ENCODE measurements at regions not wholly inside any gene's neighbourhood (a gene's known extent, or its start where the extent isn't known, plus 50 kb on each side); places are given as distances from the start of the nearest gene placed in this dataset.

GRCh38 chr16:65294165-65294564, 172.3 kb upstream of the CDH11 start:
- no peak for DNase-seq (ENCODE audit: low read depth, low spot score)
- in situ Hi-C loops (cut with HindIII; ENCODE audit: low sequenced_read_pairs) = no loop called here
- TF ChIP-seq CTCF (IDR thresholded peaks at IDR 0.05; ENCODE audit: low read depth, low read length) = no peak
- no peak overlapping the region for H3K4me3 ChIP-seq (ENCODE audit: low read depth, low read length)

GRCh38 chr16:65289022-65289421, 167.2 kb upstream of the CDH11 start:
- DNase-seq (ENCODE audit: low read depth, low spot score) = no peak
- in situ Hi-C loops (cut with HindIII; ENCODE audit: low sequenced_read_pairs) = no loop called here
- no peak overlapping the region for H3K4me3 ChIP-seq (ENCODE audit: low read depth, low read length)
- no peak for TF ChIP-seq CTCF (IDR thresholded peaks at IDR 0.05; ENCODE audit: low read depth, low read length)

- no peak for DNase-seq (ENCODE audit: low read depth, low spot score)
- in situ Hi-C loops (cut with HindIII; ENCODE audit: low sequenced_read_pairs) = no loop called here
- H3K4me3 ChIP-seq (ENCODE audit: low read depth, low read length) = no peak overlapping the region
- TF ChIP-seq CTCF (IDR thresholded peaks at IDR 0.05; ENCODE audit: low read depth, low read length) = no peak
Observed at GRCh38 chr16:65287307-65287706, 165.4 kb upstream of the CDH11 start.

GRCh38 chr16:65285128-65286048, 163.5 kb upstream of the CDH11 start:
- in situ Hi-C loops (cut with HindIII; ENCODE audit: low sequenced_read_pairs) = no loop called here
- peak; percentile 67 for DNase-seq (ENCODE audit: low read depth, low spot score)
- H3K4me3 ChIP-seq (ENCODE audit: low read depth, low read length) = no peak overlapping the region
- TF ChIP-seq CTCF (IDR thresholded peaks at IDR 0.05; ENCODE audit: low read depth, low read length) = no peak

GRCh38 chr16:65284626-65285025, 162.8 kb upstream of the CDH11 start:
- in situ Hi-C loops (cut with HindIII; ENCODE audit: low sequenced_read_pairs) = no loop called here
- DNase-seq (ENCODE audit: low read depth, low spot score) = no peak
- no peak overlapping the region for H3K4me3 ChIP-seq (ENCODE audit: low read depth, low read length)
- TF ChIP-seq CTCF (IDR thresholded peaks at IDR 0.05; ENCODE audit: low read depth, low read length) = no peak

- TF ChIP-seq CTCF (IDR thresholded peaks at IDR 0.05; ENCODE audit: low read depth, low read length) = no peak
- H3K4me3 ChIP-seq (ENCODE audit: low read depth, low read length) = no peak overlapping the region
- DNase-seq (ENCODE audit: low read depth, low spot score) = peak; percentile 65
- in situ Hi-C loops (cut with HindIII; ENCODE audit: low sequenced_read_pairs) = no loop called here
Observed at GRCh38 chr16:65283181-65283651, 161.4 kb upstream of the CDH11 start.
